ENCODE measurements at regions not wholly inside any gene's neighbourhood (a gene's known extent, or its start where the extent isn't known, plus 50 kb on each side); places are given as distances from the start of the nearest gene placed in this dataset.

DNA sequence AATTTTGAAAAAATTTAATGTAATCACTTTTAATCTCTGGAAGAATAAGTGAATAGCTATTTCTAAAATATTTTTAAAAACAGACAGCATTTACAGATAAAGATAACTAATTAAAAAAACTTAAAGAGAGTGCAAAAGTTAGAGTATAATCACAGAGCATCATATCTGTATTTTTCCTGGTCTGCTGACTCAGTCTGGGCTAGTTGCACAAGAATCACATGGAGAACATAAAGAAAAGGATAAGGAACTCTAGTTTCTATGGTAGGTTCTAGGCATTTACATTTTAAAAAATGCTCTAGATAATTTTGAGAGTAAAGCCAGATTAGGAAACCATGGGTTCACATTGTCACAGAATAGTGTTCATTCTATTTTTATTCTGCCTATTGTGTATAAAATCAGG is 347.4 kb downstream of the PSAT1 start:
- intact Hi-C loops (cut with DNase I), result no loop called here
- no peak for DNase-seq
- no peak overlapping the region for H3K4me3 ChIP-seq (ENCODE audit: low read length in 2 of 2)
- no peaks in the 10 kb centered on the region for H3K36me3 ChIP-seq (ENCODE audit: control insufficient read depth in 1 of 2, insufficient read depth in 2 of 2, low read length in 1 of 2)
- peaks cover 0 to 1% of the 10 kb centered on the region in 2 donors for H3K27me3 ChIP-seq (ENCODE audit: control insufficient read depth in 1 of 2, insufficient read depth in 2 of 2, low read length in 1 of 2)
- H3K9me3 ChIP-seq (ENCODE audit: control insufficient read depth, low read length), result no peaks in the 10 kb centered on the region
- no peaks in the 10 kb centered on the region for H3K4me1 ChIP-seq (ENCODE audit: control insufficient read depth in 1 of 2, insufficient read depth in 2 of 2, low read length in 2 of 2)
- no peak overlapping the region for H3K27ac ChIP-seq (ENCODE audit: low read depth in 1 of 2, low read length in 2 of 2)
- ATAC-seq (ENCODE audit: low FRiP score), result no peak

DNA sequence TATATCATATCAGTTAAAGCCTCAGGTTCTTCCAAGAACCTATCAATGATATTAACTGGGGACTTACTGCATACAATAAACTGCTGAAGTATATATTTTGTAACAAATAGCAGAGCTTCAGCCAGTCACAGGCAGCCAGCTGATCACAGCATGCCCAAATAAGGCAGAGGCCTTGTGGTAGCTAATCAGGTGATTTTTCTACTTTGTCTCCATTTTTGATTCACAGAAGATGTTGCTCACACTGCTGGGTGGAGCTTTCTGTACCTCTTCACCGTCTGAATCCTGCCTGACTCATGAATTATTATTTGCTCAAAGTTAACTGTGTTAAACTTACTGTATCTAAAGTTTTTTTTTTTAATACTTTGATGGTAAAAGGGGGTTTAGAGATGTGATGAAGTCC is 357.4 kb downstream of the PSAT1 start:
- H3K4me3 ChIP-seq (ENCODE audit: low read length in 2 of 2), result no peak overlapping the region
- H3K4me1 ChIP-seq (ENCODE audit: control insufficient read depth in 1 of 2, insufficient read depth in 2 of 2, low read length in 2 of 2), result no peaks in the 10 kb centered on the region
- ATAC-seq (ENCODE audit: low FRiP score) (no peak), DNase-seq (no peak)
- no peak overlapping the region for H3K27ac ChIP-seq (ENCODE audit: low read depth in 1 of 2, low read length in 2 of 2)
- 76 to 80% methylated on average over 1 of the region's 1 CpG for WGBS, 2 donors
- H3K27me3 ChIP-seq (ENCODE audit: control insufficient read depth in 1 of 2, insufficient read depth in 2 of 2, low read length in 1 of 2), result no peaks in the 10 kb centered on the region
- no peaks in the 10 kb centered on the region for H3K9me3 ChIP-seq (ENCODE audit: control insufficient read depth, low read length)
- no peaks in the 10 kb centered on the region for H3K36me3 ChIP-seq (ENCODE audit: control insufficient read depth in 1 of 2, insufficient read depth in 2 of 2, low read length in 1 of 2)
- intact Hi-C loops (cut with DNase I), result no loop called here

GRCh38 chr9:78663369-78663768 is 366.4 kb downstream of the PSAT1 start:
- Histone ChIP-seq H3K27ac (ENCODE audit: low read depth in 1 of 2, low read length in 2 of 2) (no peak overlapping the region), H3K27me3 (ENCODE audit: control insufficient read depth in 1 of 2, insufficient read depth in 2 of 2, low read length in 1 of 2) (no peaks in the 10 kb centered on the region), H3K4me3 (ENCODE audit: low read length in 2 of 2) (no peak overlapping the region), H3K9me3 (ENCODE audit: control insufficient read depth, low read length) (no peaks in the 10 kb centered on the region), H3K4me1 (ENCODE audit: control insufficient read depth in 1 of 2, insufficient read depth in 2 of 2, low read length in 2 of 2) (no peaks in the 10 kb centered on the region), H3K36me3 (ENCODE audit: control insufficient read depth in 1 of 2, insufficient read depth in 2 of 2, low read length in 1 of 2) (no peaks in the 10 kb centered on the region)
- 84 to 86% methylated on average over 3 of the region's 3 CpGs for WGBS, 2 donors
- intact Hi-C loops (cut with DNase I), result no loop called here
- ATAC-seq (ENCODE audit: low FRiP score) (peak; percentile 26), DNase-seq (peak in 1 of 2 donors; percentile 47)

DNA sequence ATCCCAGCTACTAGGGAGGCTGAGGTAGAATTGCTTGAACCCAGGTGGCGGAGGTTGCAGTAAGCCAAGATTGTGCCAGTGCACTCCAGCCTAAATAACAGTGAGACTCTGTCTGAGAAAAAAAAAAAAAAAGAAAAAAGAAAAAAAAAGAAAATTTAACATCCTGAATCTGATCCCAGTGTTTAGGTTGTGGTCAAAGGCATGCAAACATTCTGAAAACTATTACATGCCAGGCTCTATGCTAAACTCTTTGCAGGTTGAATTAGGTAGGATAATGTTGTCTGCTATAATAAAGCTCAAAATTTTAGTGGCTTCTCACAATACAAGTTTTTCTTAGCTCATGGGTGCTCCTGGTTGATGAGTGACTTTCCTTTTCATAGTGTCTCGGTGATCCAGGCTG is 367.4 kb downstream of the PSAT1 start:
- Histone ChIP-seq H3K27me3 (ENCODE audit: control insufficient read depth in 1 of 2, insufficient read depth in 2 of 2, low read length in 1 of 2) (no peaks in the 10 kb centered on the region), H3K4me1 (ENCODE audit: control insufficient read depth in 1 of 2, insufficient read depth in 2 of 2, low read length in 2 of 2) (no peaks in the 10 kb centered on the region), H3K27ac (ENCODE audit: low read depth in 1 of 2, low read length in 2 of 2) (no peak overlapping the region), H3K9me3 (ENCODE audit: control insufficient read depth, low read length) (no peaks in the 10 kb centered on the region), H3K4me3 (ENCODE audit: low read length in 2 of 2) (no peak overlapping the region), H3K36me3 (ENCODE audit: control insufficient read depth in 1 of 2, insufficient read depth in 2 of 2, low read length in 1 of 2) (no peaks in the 10 kb centered on the region)
- intact Hi-C loops (cut with DNase I), result no loop called here
- ATAC-seq (ENCODE audit: low FRiP score) (no peak), DNase-seq (no peak)
- WGBS, 2 donors, result 80 to 83% methylated on average over 2 of the region's 2 CpGs

- Histone ChIP-seq H3K9me3 (ENCODE audit: control insufficient read depth, low read length) (no peaks in the 10 kb centered on the region), H3K27me3 (ENCODE audit: control insufficient read depth in 1 of 2, insufficient read depth in 2 of 2, low read length in 1 of 2) (no peaks in the 10 kb centered on the region), H3K4me1 (ENCODE audit: control insufficient read depth in 1 of 2, insufficient read depth in 2 of 2, low read length in 2 of 2) (no peaks in the 10 kb centered on the region), H3K36me3 (ENCODE audit: control insufficient read depth in 1 of 2, insufficient read depth in 2 of 2, low read length in 1 of 2) (no peaks in the 10 kb centered on the region), H3K4me3 (ENCODE audit: low read length in 2 of 2) (no peak overlapping the region), H3K27ac (ENCODE audit: low read depth in 1 of 2, low read length in 2 of 2) (no peak overlapping the region)
- DNase-seq (no peak), ATAC-seq (ENCODE audit: low FRiP score) (no peak)
- intact Hi-C loops (cut with DNase I), result no loop called here
- 82 to 84% methylated on average over 4 of the region's 4 CpGs for WGBS, 2 donors
Observed at GRCh38 chr9:78666818-78667414, 370.0 kb downstream of the PSAT1 start.

DNA sequence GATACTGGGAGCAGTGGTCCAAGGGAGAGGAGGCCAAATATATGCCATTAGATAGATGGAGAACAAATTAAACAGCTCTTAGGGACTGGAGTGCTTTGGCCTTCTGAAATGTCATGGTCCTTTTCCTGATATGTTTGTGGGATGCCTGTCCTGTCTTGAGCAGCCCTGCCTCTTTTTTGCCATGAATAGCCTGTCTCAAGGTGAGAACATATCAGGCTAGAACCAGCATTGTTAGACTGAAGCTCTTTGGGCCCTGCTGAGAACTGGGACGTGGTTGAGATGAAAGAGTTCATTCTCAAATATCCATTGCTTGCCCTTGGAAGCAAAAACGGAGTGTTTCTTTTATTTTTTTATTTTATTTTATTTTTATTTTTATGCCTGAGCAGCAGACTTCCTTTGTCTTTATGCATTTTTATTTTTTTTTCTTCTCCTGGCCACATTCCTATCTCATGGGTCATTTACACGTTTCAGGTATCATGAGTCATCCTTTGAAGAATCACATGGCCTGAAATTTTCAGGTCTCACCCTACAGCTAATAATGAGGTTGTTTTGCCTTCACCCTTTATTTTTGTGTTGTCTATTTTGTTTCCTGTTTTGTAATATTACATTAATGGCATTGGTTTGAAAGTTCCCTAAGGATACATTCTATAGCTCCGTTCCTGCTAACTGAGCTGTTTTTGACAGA is 371.4 kb downstream of the PSAT1 start:
- H3K36me3 ChIP-seq (ENCODE audit: control insufficient read depth in 1 of 2, insufficient read depth in 2 of 2, low read length in 1 of 2), result no peaks in the 10 kb centered on the region
- H3K27me3 ChIP-seq (ENCODE audit: control insufficient read depth in 1 of 2, insufficient read depth in 2 of 2, low read length in 1 of 2), result no peaks in the 10 kb centered on the region
- ATAC-seq (ENCODE audit: low FRiP score), result no peak
- DNase-seq, result no peak
- H3K27ac ChIP-seq (ENCODE audit: low read depth in 1 of 2, low read length in 2 of 2), result no peak overlapping the region
- intact Hi-C loops (cut with DNase I), result no loop called here
- no peak overlapping the region for H3K4me3 ChIP-seq (ENCODE audit: low read length in 2 of 2)
- no peaks in the 10 kb centered on the region for H3K4me1 ChIP-seq (ENCODE audit: control insufficient read depth in 1 of 2, insufficient read depth in 2 of 2, low read length in 2 of 2)
- H3K9me3 ChIP-seq (ENCODE audit: control insufficient read depth, low read length), result no peaks in the 10 kb centered on the region
- WGBS, 2 donors, result 53 to 58% methylated on average over 4 of the region's 4 CpGs

GRCh38 chr9:78669591-78669990 is 372.7 kb downstream of the PSAT1 start:
- DNase-seq, result no peak
- H3K9me3 ChIP-seq (ENCODE audit: control insufficient read depth, low read length), result no peaks in the 10 kb centered on the region
- intact Hi-C loops (cut with DNase I), result no loop called here
- no peak overlapping the region for H3K4me3 ChIP-seq (ENCODE audit: low read length in 2 of 2)
- H3K4me1 ChIP-seq (ENCODE audit: control insufficient read depth in 1 of 2, insufficient read depth in 2 of 2, low read length in 2 of 2), result no peaks in the 10 kb centered on the region
- H3K36me3 ChIP-seq (ENCODE audit: control insufficient read depth in 1 of 2, insufficient read depth in 2 of 2, low read length in 1 of 2), result no peaks in the 10 kb centered on the region
- H3K27ac ChIP-seq (ENCODE audit: low read depth in 1 of 2, low read length in 2 of 2), result no peak overlapping the region
- H3K27me3 ChIP-seq (ENCODE audit: control insufficient read depth in 1 of 2, insufficient read depth in 2 of 2, low read length in 1 of 2), result no peaks in the 10 kb centered on the region
- 80 to 87% methylated on average over 7 of the region's 7 CpGs for WGBS, 2 donors
- no peak for ATAC-seq (ENCODE audit: low FRiP score)

- no peaks in the 10 kb centered on the region for H3K4me1 ChIP-seq (ENCODE audit: control insufficient read depth in 1 of 2, insufficient read depth in 2 of 2, low read length in 2 of 2)
- no peaks in the 10 kb centered on the region for H3K9me3 ChIP-seq (ENCODE audit: control insufficient read depth, low read length)
- no peak overlapping the region for H3K27ac ChIP-seq (ENCODE audit: low read depth in 1 of 2, low read length in 2 of 2)
- 31 to 47% methylated on average over 3 of the region's 3 CpGs for WGBS, 2 donors
- DNase-seq, result no peak
- no peak overlapping the region for H3K4me3 ChIP-seq (ENCODE audit: low read length in 2 of 2)
- no peaks in the 10 kb centered on the region for H3K36me3 ChIP-seq (ENCODE audit: control insufficient read depth in 1 of 2, insufficient read depth in 2 of 2, low read length in 1 of 2)
- ATAC-seq (ENCODE audit: low FRiP score), result no peak
- intact Hi-C loops (cut with DNase I), result no loop called here
- no peaks in the 10 kb centered on the region for H3K27me3 ChIP-seq (ENCODE audit: control insufficient read depth in 1 of 2, insufficient read depth in 2 of 2, low read length in 1 of 2)
Observed at GRCh38 chr9:78671785-78672184, 374.9 kb downstream of the PSAT1 start.

- H3K36me3 ChIP-seq (ENCODE audit: control insufficient read depth in 1 of 2, insufficient read depth in 2 of 2, low read length in 1 of 2), result no peaks in the 10 kb centered on the region
- no peak for ATAC-seq (ENCODE audit: low FRiP score)
- no peak overlapping the region for H3K27ac ChIP-seq (ENCODE audit: low read depth in 1 of 2, low read length in 2 of 2)
- 84 to 86% methylated on average over 2 of the region's 2 CpGs for WGBS, 2 donors
- H3K9me3 ChIP-seq (ENCODE audit: control insufficient read depth, low read length), result no peaks in the 10 kb centered on the region
- no peaks in the 10 kb centered on the region for H3K4me1 ChIP-seq (ENCODE audit: control insufficient read depth in 1 of 2, insufficient read depth in 2 of 2, low read length in 2 of 2)
- intact Hi-C loops (cut with DNase I), result no loop called here
- DNase-seq, result no peak
- no peak overlapping the region for H3K4me3 ChIP-seq (ENCODE audit: low read length in 2 of 2)
- H3K27me3 ChIP-seq (ENCODE audit: control insufficient read depth in 1 of 2, insufficient read depth in 2 of 2, low read length in 1 of 2), result no peaks in the 10 kb centered on the region
Observed at GRCh38 chr9:78674874-78675273, 377.9 kb downstream of the PSAT1 start.
